Left lobe of liver (tissue), 2 donors: ENCODE measurements at regions not wholly inside any gene's neighbourhood (a gene's known extent, or its start where the extent isn't known, plus 50 kb on each side); places are given as distances from the start of the nearest gene placed in this dataset.
"Not testable (repeated sequence)": the region's sequence is repeated elsewhere in the genome, so short reads cannot be mapped to it uniquely, and the experiment has no call there.

ENCODE experiments used
- ATAC-seq: fragments of 200-7000 bp; cut with Tn5 transposase; one replicate; pipeline ENCODE4 v1.9.1; 2020; ENCODE audit warnings: mild to moderate bottlenecking, moderate library complexity
- DNase-seq: peaks from one replicate; pipeline ENCODE4 v3.0.0-alpha.2; 2020; ENCODE audit warnings: low spot score
- donor health status: DM: no; HTN: no; CAD: no; lungs with moderate emphysema.
- donor health status: DM: no; HTN: yes; CAD: no.

DNA sequence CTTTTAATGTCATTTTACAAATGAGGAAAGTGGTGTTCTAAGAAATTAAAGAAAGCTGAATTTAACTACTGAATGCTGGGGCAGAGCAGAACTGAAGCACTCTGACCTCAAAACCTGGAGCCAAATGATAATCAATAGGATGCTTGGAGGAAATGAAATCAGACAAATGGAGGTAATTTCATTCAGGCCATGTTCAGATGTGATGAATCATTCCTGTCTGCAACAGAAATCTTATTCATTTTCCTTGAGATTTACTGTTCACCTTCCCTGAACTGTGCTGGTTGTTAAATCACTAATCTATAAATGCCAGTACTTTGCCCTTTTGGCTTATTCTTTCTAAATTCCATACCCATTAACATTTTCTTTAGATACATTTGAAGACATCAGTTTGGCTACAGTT lies 85.6 kb upstream of the SNX7 start:
- ATAC-seq: no peak
- no peak for DNase-seq

DNA sequence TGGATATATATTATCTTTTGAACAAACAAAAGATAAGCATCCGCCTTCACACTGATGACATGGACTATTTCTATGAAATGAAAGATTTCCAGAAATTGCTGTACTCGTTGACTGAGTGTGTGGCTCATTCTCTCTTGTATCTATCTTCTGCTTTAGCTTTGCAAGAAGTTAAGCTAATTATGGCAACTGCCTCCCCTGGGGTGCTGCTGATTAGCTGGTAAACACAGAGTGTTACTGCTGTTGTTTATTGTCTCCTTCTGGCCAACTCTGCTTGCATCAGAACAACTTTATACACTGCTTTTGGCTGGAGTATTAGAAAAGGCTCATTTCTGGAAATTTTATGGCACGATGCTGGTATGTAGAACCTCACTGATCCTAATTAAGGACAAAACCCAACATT lies 95.6 kb upstream of the SNX7 start:
- ATAC-seq (no peak), DNase-seq (no peak)

DNA sequence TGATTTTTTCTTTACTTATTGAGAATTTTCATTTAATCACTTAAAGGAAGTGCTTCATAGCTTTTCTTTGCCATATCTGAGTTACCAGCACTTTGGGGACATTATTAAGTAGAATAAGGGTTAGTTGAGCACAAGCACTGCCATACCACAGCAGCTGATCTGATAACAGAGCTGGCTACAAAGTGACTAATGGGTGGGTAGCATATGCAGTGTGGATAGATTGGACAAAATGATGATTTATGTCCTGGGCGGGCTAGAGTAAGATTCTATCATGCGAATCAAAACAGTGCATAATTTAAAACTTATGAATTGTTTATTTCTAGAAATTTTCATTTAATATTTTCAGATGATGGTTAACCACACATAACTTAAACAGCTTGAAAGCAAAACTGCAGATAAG lies 102.2 kb upstream of the SNX7 start:
- ATAC-seq: no peak
- no peak for DNase-seq

DNA sequence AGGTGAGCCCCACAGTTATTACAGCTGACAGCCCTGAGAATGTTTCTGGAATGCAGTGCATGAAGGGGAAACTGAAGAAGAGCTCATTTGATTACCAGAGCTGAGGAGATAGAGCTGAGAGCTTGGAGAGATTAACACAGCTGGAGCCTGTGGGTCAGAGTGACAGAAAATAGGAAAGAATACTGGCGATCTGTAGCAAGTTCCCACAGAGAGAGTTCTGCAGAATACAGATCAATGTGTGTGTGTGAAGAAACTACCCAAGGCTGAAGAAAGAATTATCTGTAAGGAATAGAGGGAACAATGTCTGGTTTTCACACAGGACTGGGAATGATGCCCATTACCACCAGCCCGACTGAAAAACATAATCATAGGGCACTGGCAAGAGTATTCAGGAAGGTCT lies 103.6 kb upstream of the SNX7 start:
- no peak for ATAC-seq
- DNase-seq: no peak

DNA sequence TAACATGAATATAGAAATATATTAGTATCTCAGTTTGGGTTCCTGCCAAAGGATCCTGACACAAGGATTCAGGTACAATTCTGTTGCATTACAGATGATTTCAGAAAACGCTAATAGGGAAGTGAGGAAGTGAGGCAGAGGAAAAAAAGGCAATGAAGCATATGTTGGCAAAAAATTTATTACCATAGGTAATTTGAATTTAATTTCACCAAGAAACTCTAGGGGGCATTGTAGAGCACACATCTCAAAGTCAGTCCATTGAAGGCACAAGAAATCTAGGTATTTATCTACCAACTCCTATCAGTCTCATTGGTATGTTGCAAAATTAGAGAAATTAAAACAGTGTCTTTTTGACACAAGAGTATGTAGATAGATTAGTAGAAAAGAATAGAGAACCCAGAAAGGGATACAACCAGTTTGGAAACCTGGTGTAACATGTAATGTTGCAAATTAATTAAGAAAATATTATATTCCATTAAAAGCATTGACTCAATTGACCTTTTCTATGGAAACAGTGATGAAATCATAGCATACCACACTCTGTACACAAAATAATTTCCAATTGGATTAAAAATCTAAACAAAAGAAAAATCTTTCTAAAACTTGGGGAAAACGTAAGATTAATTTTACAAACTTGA lies 104.9 kb upstream of the SNX7 start:
- DNase-seq: no peak
- peak; percentile 48 for ATAC-seq

DNA sequence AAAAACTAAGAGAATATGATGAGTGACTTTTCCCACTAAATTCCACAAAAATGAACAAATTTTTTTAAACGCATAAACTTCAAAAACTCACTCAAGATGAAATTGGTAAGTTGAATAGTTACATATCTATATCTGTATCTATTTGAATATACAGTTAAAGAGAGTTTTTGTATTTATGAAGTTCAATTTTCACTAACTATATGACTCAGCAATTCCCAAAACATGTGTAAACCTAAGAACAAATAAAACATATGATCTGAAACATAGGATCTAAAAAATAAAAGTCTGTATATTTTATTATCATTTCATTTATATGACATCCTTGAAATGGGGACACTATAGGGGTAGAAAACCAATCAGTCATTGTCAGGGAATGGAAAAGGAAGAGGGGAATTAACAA lies 105.7 kb upstream of the SNX7 start:
- DNase-seq (no peak), ATAC-seq (no peak)

DNA sequence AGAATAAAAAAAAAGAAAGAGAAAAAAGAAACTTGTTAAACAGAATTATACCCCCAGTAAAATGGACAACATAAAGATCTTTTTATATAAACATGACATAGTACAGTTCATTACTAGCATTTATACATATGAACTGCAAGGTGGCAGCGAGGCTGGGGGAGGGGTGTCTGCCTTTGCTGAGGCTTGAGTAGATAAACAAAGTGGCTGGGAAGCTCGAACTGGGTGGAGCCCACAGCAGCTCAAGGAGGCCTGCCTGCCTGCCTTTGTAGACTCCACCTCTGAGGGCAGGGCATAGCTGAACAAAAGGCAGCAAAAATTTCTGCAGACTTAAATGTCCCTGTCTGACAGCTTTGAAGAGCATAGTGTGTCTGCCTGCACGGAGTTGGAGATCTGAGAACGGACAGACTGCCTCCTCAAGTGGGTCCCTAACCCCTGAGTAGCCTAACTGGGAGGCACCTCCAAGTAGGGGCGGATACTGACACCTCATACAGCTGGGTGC lies 108.9 kb upstream of the SNX7 start:
- ATAC-seq, DNase-seq: not testable (repeated sequence)

DNA sequence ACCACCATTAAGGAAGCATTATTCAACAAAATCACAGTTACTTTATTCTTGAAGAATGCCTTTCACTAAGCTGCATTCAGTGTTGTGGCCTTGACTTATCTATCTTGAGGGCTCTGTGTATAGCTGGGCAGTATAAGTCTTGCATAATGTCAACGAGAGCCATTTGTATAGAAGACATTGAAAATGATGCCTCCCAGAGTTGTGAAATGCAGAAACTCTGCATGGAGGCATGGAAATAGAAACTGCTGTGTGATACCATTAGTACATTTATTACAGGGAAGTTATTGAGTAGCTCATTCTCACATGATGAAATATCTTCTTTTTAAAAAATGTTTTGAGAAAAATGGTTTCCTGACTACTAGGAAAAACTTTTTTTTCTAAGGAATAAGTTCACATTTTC lies 111.4 kb upstream of the SNX7 start:
- no peak for DNase-seq
- no peak for ATAC-seq

DNA sequence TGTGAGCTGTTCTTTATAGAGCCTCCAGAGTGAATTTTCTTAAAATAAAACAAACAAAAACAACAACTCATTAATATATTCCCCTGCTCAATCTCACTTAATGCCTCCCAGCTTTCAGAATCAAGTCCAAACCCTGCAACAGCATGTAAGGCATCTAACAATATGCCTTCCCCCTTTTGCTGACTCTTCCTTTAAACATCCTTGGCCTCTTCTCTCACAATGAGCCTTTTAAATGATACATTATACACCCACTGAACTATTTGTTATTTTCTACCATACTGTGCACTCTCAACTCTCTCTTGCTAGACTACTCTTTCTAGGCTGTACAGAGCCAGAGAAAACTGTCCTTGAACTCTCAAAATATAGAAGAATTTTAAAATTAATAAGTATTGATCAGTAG lies 115.2 kb upstream of the SNX7 start:
- DNase-seq (no peak), ATAC-seq (no peak)

DNA sequence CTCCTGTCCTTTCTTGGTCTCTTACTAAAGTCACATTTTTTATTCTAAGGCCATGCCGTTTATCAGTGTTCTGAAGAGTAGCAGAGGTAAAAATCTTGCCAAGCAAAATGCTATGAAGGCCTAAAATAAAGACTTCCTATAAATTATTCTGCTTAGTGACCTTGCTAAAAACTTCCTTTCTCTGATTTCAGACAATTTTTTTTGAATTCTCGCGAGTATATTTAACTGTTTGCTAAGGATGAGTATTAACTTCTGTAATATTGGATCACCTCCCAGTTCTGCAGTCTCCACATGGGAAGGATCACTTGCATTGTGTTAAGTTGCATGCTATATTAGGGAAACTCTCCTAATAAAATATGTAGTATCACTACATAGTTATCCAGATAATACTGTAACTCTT lies 123.4 kb upstream of the SNX7 start:
- DNase-seq (no peak), ATAC-seq (no peak)

DNA sequence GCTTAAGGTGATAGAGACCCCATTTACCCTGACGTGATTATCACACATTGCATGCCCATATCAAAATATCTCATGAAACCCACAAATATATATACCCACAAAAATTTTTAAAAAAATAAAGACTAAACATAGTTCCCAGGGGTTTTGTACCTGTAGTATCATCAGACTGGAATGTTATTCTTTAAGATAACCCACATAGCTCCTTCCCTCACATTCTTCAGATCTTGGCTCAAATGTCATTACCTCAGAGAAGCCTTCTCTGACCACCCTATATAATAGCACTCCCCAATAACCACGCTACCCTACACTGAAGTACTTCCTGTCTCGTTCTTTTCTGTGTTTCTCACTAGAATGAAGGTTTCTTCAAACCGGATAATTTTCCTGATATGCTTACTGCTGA lies 138.3 kb upstream of the SNX7 start:
- ATAC-seq: no peak
- DNase-seq: no peak

DNA sequence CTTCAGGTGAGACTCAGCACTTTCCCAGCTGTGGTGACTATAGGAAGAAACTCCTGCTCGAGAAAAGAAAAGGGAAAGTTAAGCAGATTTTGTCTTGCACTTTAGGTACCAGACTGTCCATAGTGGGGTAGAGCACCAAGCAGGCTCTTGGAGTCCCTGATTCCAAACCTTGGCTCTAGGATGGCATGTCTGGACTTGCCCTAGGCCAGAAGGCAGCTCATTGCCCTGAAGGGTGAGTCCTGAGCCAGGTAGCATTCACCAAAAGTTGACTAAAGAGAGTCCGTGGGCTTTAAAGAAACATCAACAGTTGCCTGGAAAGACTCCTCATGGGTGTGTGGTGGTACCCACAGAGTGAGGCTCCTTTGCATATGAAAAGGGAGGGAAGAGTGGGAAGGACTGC lies 145.2 kb upstream of the SNX7 start:
- no peak for DNase-seq
- ATAC-seq: no peak

DNA sequence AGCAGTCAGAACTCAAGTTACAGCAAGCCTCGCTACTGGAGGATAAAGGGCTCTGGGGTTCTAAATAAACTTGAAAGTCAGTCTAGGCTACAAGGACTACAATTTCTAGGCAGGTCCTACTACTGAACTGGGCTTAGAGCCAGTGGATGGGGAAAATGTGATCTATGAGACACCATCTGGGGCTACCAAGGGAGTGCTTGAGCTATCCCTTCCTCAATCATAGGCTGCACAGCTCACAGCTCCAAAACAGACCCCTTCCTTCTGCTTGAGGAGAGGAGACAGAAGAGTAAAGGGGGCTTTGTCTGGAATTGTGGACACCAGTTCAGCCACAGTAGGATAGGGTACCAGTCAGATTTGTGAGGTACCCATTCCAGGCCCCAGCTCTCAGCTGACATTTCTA lies 145.8 kb upstream of the SNX7 start:
- ATAC-seq (no peak), DNase-seq (no peak)

DNA sequence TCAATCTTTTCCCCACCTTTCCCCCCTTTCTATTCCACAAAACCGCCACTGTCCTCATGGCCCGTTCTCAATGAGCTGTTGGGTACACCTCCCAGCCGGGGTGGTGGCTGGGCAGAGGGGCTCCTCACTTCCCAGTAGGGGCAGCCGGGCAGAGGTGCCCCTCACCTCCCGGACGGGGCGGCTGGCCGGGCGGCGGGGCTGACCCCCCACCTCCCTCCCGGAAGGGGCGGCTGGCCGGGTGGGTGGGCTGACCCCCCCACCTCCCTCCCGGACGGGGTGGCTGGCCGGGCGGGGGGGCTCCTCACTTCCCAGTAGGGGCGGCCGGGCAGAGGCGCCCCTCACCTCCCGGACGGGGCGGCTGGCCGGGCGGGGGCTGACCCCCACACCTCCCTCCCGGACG lies 149.3 kb upstream of the SNX7 start:
- not testable (repeated sequence) for DNase-seq, ATAC-seq

DNA sequence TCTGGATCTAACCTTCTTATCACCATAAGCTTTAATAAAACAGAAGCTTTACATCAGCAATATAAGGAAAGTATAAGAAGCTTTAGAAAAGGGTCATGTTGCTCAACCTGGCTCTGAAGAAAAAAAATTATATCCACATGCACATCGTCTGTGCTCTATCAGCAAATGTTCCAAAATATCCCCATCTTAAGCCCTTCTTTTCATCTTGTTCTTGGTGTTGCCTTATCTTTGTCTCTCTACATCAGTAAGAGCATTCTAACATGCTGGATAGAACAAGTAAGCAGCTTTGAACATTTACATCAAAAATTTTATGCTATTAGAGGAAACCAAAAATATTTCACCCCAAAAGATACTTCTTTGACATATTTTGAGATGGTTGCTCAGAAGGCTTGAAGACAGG lies 157.8 kb upstream of the SNX7 start:
- DNase-seq: no peak
- no peak for ATAC-seq

DNA sequence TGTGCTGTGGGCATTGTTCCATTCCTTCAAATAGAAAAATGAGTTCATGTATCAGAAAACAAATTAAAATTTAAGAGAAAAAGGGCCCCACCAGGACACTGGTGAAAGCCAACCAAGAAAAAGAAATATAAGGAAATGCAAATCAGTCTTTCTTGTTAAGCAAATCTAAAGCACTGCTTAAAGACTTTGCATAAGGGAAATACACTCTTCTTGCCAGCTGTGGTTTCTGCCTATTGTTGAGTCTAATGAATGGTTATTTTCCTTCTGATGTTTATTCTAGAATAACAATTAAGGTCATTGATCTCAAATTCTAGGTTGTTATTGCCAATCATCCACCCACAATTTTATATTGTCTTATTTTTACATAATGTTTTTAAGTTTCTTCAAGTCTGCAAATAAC lies 158.6 kb upstream of the SNX7 start:
- DNase-seq (no peak), ATAC-seq (no peak)

DNA sequence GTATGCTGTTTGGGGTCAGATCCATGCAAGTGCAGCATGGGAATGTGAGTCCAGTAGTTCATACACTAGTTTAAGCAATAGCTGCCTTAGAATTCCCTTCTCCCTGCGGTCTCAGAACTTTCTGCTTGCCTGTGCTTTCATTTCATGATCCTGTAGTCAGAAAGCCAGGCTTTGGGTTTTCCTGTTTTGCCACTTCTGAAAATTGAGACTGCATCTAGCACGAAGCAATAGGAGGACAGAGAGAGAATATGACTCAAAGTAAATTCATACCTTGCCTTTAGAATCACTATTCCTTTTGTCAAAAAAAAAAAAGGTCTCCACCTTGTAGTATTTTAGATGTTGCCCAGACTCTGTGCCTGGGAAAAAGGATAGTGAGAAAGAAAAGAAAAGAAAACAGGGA lies 161.2 kb upstream of the SNX7 start:
- DNase-seq (no peak), ATAC-seq (no peak)

DNA sequence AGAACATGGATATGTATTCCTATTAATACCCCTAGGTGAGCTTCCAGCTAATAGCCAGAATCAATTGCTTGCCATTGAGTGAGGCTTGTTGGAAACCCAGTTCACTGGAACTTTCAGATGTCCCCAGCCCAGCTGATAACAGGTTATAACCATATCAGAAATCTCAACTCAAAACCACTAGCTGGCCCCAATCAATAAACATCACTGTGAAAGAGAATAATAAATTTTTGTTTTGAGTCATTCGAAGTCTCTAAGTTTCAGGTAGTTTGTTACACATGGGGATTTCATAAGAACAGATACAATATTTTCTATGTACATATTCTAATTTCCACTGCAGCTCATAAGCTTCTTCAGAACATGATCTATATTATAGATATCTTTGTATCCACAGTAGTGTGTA lies 162.9 kb upstream of the SNX7 start:
- ATAC-seq (no peak), DNase-seq (no peak)

DNA sequence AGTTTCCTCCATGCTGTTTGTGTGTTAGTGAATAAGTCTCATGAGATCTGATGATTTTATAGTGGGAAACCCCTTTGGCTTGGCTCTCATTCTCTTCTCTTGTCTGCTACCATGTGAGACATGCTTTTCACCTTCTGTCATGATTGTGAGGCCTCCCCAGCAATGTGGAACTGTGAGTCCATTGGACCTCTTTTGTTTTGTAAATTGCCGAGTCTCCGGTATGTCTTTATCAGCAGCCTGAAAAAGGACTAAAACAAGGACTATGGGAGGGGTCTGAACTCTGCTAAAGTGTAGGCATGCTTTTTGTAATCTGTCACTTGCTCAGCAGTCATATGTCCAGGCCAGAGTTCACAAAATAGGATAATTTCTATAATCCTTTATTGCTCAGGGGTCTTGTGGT lies 164.0 kb upstream of the SNX7 start:
- no peak for DNase-seq
- no peak for ATAC-seq

DNA sequence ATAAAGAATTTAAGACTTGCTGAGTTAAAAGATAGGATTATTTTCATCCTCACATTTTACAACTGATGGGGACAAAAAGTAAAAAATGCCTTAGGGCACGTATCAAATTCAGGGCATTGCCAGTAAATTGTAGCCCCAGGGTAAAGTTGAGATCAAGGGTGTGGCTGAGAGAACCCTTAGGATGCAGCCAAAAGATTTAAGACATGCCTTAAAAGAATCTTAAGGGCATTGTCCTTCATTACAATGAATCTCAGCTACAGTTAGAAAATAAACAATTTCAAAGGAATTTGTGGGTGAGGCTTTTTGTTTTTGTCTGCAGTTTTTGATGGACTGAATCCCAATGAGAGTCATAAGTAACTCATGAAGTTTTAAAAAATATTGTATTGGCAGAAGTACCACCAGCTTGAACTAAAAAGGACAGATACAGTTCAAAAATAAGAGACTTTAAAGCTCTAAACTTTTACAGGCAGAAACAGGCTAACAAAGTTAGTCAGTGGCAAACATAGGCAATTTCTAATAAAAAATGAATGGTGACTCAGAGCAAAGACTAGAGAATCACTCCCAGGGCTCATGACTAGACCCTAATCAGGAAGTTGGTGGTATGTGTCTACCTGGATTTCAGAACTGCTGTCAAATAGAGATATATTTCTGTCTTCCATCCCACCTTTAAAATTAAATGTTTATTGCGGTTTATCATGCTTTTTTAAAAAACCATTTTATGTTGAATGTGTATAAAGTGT lies 165.1 kb upstream of the SNX7 start:
- DNase-seq: no peak
- ATAC-seq: no peak

DNA sequence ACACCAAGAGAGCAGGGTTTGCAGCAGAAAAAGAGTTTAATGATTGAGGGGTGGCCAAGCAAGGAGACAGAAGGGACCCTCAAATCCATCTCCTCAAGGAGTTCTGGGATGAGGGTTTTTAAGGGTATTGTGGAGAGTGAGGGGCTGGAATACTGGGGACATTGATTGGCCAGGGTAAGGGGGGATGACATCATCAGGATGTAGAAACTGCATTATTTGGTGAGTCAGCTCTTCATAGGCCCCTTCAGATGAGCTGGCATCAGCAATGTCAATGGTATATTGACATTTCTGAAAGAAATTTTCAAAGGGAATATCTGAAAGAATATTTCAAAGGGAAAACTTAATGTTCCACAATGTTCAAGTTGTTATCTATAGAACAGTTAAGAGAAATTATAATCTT lies 168.1 kb upstream of the SNX7 start:
- ATAC-seq: no peak

DNA sequence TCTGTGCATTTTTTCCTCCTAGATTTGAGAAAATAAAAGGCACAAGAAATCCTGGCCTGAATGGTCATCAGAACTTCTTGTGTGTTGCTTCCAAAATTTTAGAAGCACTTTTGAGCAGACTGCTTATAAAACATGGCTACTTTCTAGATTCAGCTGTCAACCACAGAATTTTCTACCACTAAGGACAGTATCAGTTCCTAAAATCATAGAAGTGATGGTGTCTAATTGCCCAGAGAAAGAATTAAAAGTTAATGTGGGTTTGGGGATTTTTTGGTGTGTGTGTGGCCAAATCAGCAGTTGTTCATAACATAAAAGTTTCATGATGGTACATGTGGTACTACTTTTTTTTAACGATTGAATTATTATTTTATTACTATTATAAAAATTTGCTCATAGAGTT lies 171.4 kb upstream of the SNX7 start:
- DNase-seq (no peak), ATAC-seq (no peak)

More for the DNA sequence above, 168.1 kb upstream of the SNX7 start:
- DNase-seq: no peak

DNA sequence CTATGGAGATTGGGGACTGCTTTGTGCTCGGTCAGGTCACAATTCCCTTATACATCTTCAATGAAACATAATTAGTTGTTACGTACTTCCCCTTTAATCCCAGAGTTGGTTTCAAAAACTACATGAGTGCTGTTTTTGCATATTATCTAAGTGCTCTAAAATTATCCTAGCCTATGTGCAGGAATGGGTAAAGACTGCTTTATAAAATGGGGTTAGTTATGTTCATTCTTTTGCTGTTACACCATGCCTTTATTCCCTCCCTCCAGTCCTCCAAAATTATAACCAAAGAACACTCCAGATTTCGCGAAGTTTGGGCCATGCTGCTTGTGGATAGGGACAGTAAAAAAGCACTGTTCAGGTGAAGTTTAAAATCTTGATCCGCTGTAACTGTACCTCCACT lies 173.9 kb upstream of the SNX7 start:
- DNase-seq (no peak), ATAC-seq (no peak)
